ACC112 (cell line): ENCODE measurements at regions not wholly inside any gene's neighbourhood (a gene's known extent, or its start where the extent isn't known, plus 50 kb on each side); places are given as distances from the start of the nearest gene placed in this dataset.

Experiments
- H2AFZ ChIP-seq: fragments of 200-600 bp; sonication (generic); one replicate; pipeline ENCODE4 v1.6.0; 2017; ENCODE audit warnings: antibody characterized with exemption, low read length; ENCODE audit not compliant: unreplicated experiment
- H3K27ac ChIP-seq: fragments of 200-600 bp; sonication (generic); 2 replicates; pipeline ENCODE4 v1.5.1; 2014; ENCODE audit warnings: low read depth, mild to moderate bottlenecking, antibody characterized with exemption, low read length, moderate library complexity
- H3K27me3 ChIP-seq: fragments of 200-600 bp; sonication (generic); 2 replicates; pipeline ENCODE4 v1.6.1; 2014; ENCODE audit warnings: mild to moderate bottlenecking, antibody characterized with exemption, low read length, moderate library complexity, mixed read lengths; ENCODE audit not compliant: insufficient read depth
- H3K36me3 ChIP-seq: fragments of 200-600 bp; sonication (generic); 2 replicates; pipeline ENCODE4 v1.6.1; 2016; ENCODE audit warnings: mild to moderate bottlenecking, antibody characterized with exemption, low read length, moderate library complexity, mixed read lengths; ENCODE audit not compliant: insufficient read depth
- H3K4me1 ChIP-seq: fragments of 200-600 bp; sonication (generic); one replicate; pipeline ENCODE4 v1.6.1; 2016; ENCODE audit warnings: low read length, mixed read lengths; ENCODE audit not compliant: insufficient read depth, unreplicated experiment, control insufficient read depth
- H3K4me3 ChIP-seq: fragments of 200-600 bp; sonication (generic); 2 replicates; pipeline ENCODE4 v1.5.1; 2014; ENCODE audit warnings: mild to moderate bottlenecking, low read depth, low read length
- H3K79me2 ChIP-seq: fragments of 200-600 bp; sonication (generic); one replicate; pipeline ENCODE4 v1.6.0; 2016; ENCODE audit warnings: low read length; ENCODE audit not compliant: control insufficient read depth, unreplicated experiment, insufficient read depth

DNA sequence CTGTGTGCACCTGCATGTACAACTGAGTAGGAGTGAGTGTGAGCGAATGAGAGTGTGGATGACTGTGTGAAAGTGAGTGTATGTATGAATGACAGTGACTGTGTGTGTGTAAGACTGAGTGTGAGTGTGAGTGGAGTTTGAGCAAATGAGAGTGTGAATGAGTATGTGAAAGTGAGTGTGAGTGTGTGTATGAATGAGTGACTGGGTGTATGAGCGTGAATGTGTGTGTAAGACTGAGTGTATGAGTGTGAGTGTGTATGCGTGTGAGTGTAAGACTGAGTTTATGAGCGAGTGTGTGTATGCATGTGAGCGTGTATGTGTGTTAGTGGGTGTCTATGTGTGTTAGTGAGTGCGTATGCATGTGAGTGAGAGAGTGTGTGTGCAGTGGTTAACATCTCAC, 220.8 kb downstream of the QKI start:
- Histone ChIP-seq H3K4me1 (no peaks in the 10 kb centered on the region), H2AFZ (no peak overlapping the region), H3K27ac (no peak overlapping the region), H3K27me3 (no peaks in the 10 kb centered on the region), H3K4me3 (no peak overlapping the region), H3K36me3 (no peaks in the 10 kb centered on the region), H3K79me2 (no peaks in the 10 kb centered on the region)

GRCh38 chr6:163634211-163635171, 220.0 kb downstream of the QKI start:
- Histone ChIP-seq H3K36me3 (no peaks in the 10 kb centered on the region), H3K27me3 (no peaks in the 10 kb centered on the region), H3K4me3 (no peak overlapping the region), H3K27ac (no peak overlapping the region), H2AFZ (no peak overlapping the region), H3K4me1 (no peaks in the 10 kb centered on the region), H3K79me2 (no peaks in the 10 kb centered on the region)

DNA sequence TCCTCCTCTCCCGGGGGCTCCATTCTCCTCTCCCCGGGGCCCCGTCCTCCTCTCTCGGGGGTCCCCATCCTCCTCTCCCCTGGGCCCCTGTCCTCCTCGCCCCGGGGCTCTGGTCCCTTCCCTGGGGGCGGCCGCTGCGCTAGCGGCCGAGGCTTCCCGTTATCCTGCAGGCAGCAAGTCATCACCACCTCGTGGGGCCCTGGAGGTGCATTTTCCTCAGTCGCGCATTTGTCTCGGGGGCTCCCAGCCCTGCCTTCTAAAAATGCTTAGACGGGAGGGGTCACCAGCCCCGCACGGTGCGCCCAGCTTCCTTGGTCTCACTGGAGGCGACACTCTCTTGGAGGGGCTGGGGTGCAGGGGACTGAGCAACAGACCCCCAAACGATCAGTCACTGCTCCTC, 216.5 kb downstream of the QKI start:
- Histone ChIP-seq H3K27me3 (no peaks in the 10 kb centered on the region), H3K4me3 (no peak overlapping the region), H3K27ac (no peak overlapping the region), H3K4me1 (no peaks in the 10 kb centered on the region), H2AFZ (no peak overlapping the region), H3K36me3 (no peaks in the 10 kb centered on the region), H3K79me2 (no peaks in the 10 kb centered on the region)

- no peaks in the 10 kb centered on the region for H3K27me3 ChIP-seq
- H3K4me1 ChIP-seq = no peaks in the 10 kb centered on the region
Measured at GRCh38 chr6:163630572-163630971, 216.1 kb downstream of the QKI start.

DNA sequence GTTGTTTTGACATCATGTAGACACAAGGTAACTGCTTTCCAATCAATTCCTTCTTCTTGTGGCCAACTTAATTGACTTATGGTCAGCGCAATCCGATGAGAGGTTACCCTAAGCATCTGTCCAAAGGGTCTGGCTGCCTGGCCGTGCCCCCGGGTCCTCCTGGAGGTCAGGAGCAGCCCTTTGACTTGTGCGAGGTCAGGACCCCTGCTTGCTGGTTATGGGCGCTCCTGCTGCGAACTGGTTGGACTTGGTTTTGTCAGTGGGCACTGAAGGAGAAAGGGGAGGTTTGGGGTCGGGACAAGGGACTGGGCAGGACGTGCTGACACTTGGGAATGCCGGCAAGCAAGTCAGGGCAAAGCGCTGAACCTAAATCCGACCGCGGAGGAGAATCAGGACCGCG, 215.6 kb downstream of the QKI start:
- Histone ChIP-seq H3K27ac (no peak overlapping the region), H3K4me1 (no peaks in the 10 kb centered on the region), H3K36me3 (no peaks in the 10 kb centered on the region), H3K27me3 (no peaks in the 10 kb centered on the region), H3K4me3 (no peak overlapping the region), H2AFZ (no peak overlapping the region), H3K79me2 (no peaks in the 10 kb centered on the region)

More at GRCh38 chr6:163630572-163630971, 216.1 kb downstream of the QKI start:
- Histone ChIP-seq H3K79me2 (no peaks in the 10 kb centered on the region), H3K27ac (no peak overlapping the region), H3K36me3 (no peaks in the 10 kb centered on the region), H3K4me3 (no peak overlapping the region), H2AFZ (no peak overlapping the region)
